ENCODE measurements at regions not wholly inside any gene's neighbourhood (a gene's known extent, or its start where the extent isn't known, plus 50 kb on each side); places are given as distances from the start of the nearest gene placed in this dataset.
A peak's percentile ranks its signal among the peaks of the same experiment; 100 is the strongest.
"Not testable (repeated sequence)": the region's sequence is repeated elsewhere in the genome, so short reads cannot be mapped to it uniquely, and the experiment has no call there.

GRCh38 chr18:1150344-1150743 is 245.7 kb downstream of the ADCYAP1 start:
- DNase-seq = no peak

- DNase-seq = not testable (repeated sequence)
Measured at GRCh38 chr18:1152958-1153357, 248.3 kb downstream of the ADCYAP1 start.

- DNase-seq = no peak
Measured at GRCh38 chr18:1173593-1173992, 268.9 kb downstream of the ADCYAP1 start.

GRCh38 chr18:1177232-1177631 is 272.6 kb downstream of the ADCYAP1 start:
- DNase-seq = no peak

- no peak for DNase-seq
Measured at GRCh38 chr18:1191341-1191740, 286.7 kb downstream of the ADCYAP1 start.

GRCh38 chr18:1213126-1213525 is 308.5 kb downstream of the ADCYAP1 start:
- DNase-seq = no peak

GRCh38 chr18:1222880-1223279 is 318.2 kb downstream of the ADCYAP1 start:
- no peak for DNase-seq

GRCh38 chr18:1227025-1227424 is 322.4 kb downstream of the ADCYAP1 start:
- no peak for DNase-seq

- no peak for DNase-seq
Measured at GRCh38 chr18:1229634-1230033, 325.0 kb downstream of the ADCYAP1 start.

- no peak for DNase-seq
Measured at GRCh38 chr18:1232867-1233266, 328.2 kb downstream of the ADCYAP1 start.

GRCh38 chr18:1240701-1241100 is 336.0 kb downstream of the ADCYAP1 start:
- DNase-seq = no peak

- no peak for DNase-seq
Measured at GRCh38 chr18:1244397-1245122, 339.9 kb downstream of the ADCYAP1 start.

GRCh38 chr18:1246827-1247226 is 342.2 kb downstream of the ADCYAP1 start:
- DNase-seq = no peak

- no peak for DNase-seq
Measured at GRCh38 chr18:1252534-1252933, 347.9 kb downstream of the ADCYAP1 start.

- DNase-seq = no peak
Measured at GRCh38 chr18:1252936-1253335, 348.3 kb downstream of the ADCYAP1 start.

- no peak for DNase-seq
Measured at GRCh38 chr18:1253827-1254226, 349.2 kb downstream of the ADCYAP1 start.

- DNase-seq = no peak
Measured at GRCh38 chr18:1261054-1261453, 356.4 kb downstream of the ADCYAP1 start.

- no peak for DNase-seq
Measured at GRCh38 chr18:1267021-1267420, 362.4 kb downstream of the ADCYAP1 start.

GRCh38 chr18:1270081-1270480 is 365.4 kb downstream of the ADCYAP1 start:
- no peak for DNase-seq

- no peak for DNase-seq
Measured at GRCh38 chr18:1273469-1273868, 368.8 kb downstream of the ADCYAP1 start.

GRCh38 chr18:1292167-1292566 is 387.5 kb downstream of the ADCYAP1 start:
- DNase-seq = peak; percentile 6 to 37

GRCh38 chr18:1294229-1294628 is 389.6 kb downstream of the ADCYAP1 start:
- peak in 1 of 2 experiments; percentile 8 for DNase-seq

GRCh38 chr18:1296237-1296636 is 391.6 kb downstream of the ADCYAP1 start:
- DNase-seq = no peak

- peak; percentile 26 to 86 for DNase-seq
Measured at GRCh38 chr18:1302861-1303260, 398.2 kb downstream of the ADCYAP1 start.

- DNase-seq = no peak
Measured at GRCh38 chr18:1304392-1304992, 399.8 kb downstream of the ADCYAP1 start.
